Liver (tissue), 8 donors: ENCODE measurements at regions not wholly inside any gene's neighbourhood (a gene's known extent, or its start where the extent isn't known, plus 50 kb on each side); places are given as distances from the start of the nearest gene placed in this dataset.

Experiments used
- DNase-seq: peaks from one replicate; pipeline ENCODE4 v3.0.0-alpha.2; 2017; ENCODE audit warnings: low spot score
- H3K27ac ChIP-seq, 2 donors: one replicate each; pipeline ENCODE4 v1.7.0; 2013; ENCODE audit warnings: inconsistent platforms in 2 of 2, low read length in 2 of 2, control low read depth in 1 of 2, low read depth in 1 of 2, mild to moderate bottlenecking in 1 of 2
- H3K27me3 ChIP-seq, 4 donors: one replicate each; pipeline versions ENCODE4 v1.6.1 to v1.7.0; 2013; ENCODE audit warnings: low read length in 3 of 4, inconsistent platforms in 1 of 4, mild to moderate bottlenecking in 1 of 4, moderate library complexity in 1 of 4; ENCODE audit not compliant: control insufficient read depth in 4 of 4, insufficient read depth in 4 of 4
- H3K36me3 ChIP-seq, 4 donors: one replicate each; pipeline versions ENCODE4 v1.6.1 to v1.7.0; 2013; ENCODE audit warnings: low read length in 3 of 4, mild to moderate bottlenecking in 3 of 4, low read depth in 1 of 4, moderate library complexity in 1 of 4; ENCODE audit not compliant: control insufficient read depth in 4 of 4, insufficient read depth in 3 of 4
- H3K4me1 ChIP-seq, 4 donors: one replicate each; pipeline versions ENCODE4 v1.6.1 to v1.7.0; 2013; ENCODE audit warnings: low read length in 3 of 4, mild to moderate bottlenecking in 3 of 4, moderate library complexity in 1 of 4; ENCODE audit not compliant: control insufficient read depth in 4 of 4, insufficient read depth in 4 of 4
- H3K4me3 ChIP-seq, 3 donors: one replicate each; pipeline versions ENCODE4 v1.6.1 to v1.7.0; 2013; ENCODE audit warnings: low read length in 3 of 3, control low read depth in 1 of 3, low read depth in 1 of 3, mild to moderate bottlenecking in 1 of 3
- H3K9ac ChIP-seq, 2 donors: one replicate each; pipeline ENCODE4 v1.7.0; 2013; ENCODE audit warnings: low read length in 2 of 2, mild to moderate bottlenecking in 2 of 2, moderate library complexity in 2 of 2, control low read depth in 1 of 2, low read depth in 1 of 2
- H3K9me3 ChIP-seq, 4 donors: one replicate each; pipeline versions ENCODE4 v1.6.1 to v1.7.0; 2013; ENCODE audit warnings: low read length in 3 of 4; ENCODE audit not compliant: control insufficient read depth in 4 of 4
- ATF3 ChIP-seq: IDR thresholded peaks from 2 replicates; pipeline ENCODE4 v1.6.1; 2016; ENCODE audit warnings: antibody characterized with exemption
- CTCF ChIP-seq: fragments of 150-350 bp; IDR thresholded peaks from 2 replicates; pipeline ENCODE4 v1.5.1; 2017; ENCODE audit warnings: improper control_type of control experiment, low read depth, low read length; ENCODE audit not compliant: missing input control
- EGR1 ChIP-seq, 2 donors: IDR thresholded peaks; 2 replicates each; pipeline ENCODE4 v1.6.1; 2016 to 2018; ENCODE audit warnings: antibody characterized with exemption in 2 of 2, low read depth in 2 of 2
- FOXA1 ChIP-seq: IDR thresholded peaks from 2 replicates; pipeline ENCODE4 v1.6.1; 2016; ENCODE audit warnings: antibody characterized with exemption
- FOXA2 ChIP-seq: IDR thresholded peaks from 2 replicates; pipeline ENCODE4 v1.6.1; 2016; ENCODE audit warnings: antibody characterized with exemption
- GABPA ChIP-seq, 2 donors: IDR thresholded peaks in 1 of 2; conservative IDR thresholded peaks in 1 of 2; 2 replicates each; pipeline ENCODE4 v1.6.1; 2016; ENCODE audit warnings: antibody characterized with exemption in 2 of 2, mild to moderate bottlenecking in 1 of 2, moderate library complexity in 1 of 2
- HNF4A ChIP-seq, 2 donors: conservative IDR thresholded peaks; 2 replicates each; pipeline ENCODE4 v1.6.1; 2016; ENCODE audit warnings: antibody characterized with exemption in 2 of 2, mild to moderate bottlenecking in 2 of 2
- HNF4G ChIP-seq: IDR thresholded peaks from 2 replicates; pipeline ENCODE4 v1.6.1; 2016; ENCODE audit warnings: antibody characterized with exemption
- JUND ChIP-seq, 2 donors: IDR thresholded peaks; 2 replicates each; pipeline ENCODE4 v1.6.1; 2016; ENCODE audit warnings: antibody characterized with exemption in 2 of 2
- MAX ChIP-seq: IDR thresholded peaks from 2 replicates; pipeline ENCODE4 v1.6.1; 2016; ENCODE audit warnings: antibody characterized with exemption
- NR2F2 ChIP-seq: IDR thresholded peaks from 2 replicates; pipeline ENCODE4 v1.6.1; 2016; ENCODE audit warnings: antibody characterized with exemption
- RAD21 ChIP-seq, 2 donors: IDR thresholded peaks; 2 replicates each; pipeline ENCODE4 v1.6.1; 2016; ENCODE audit warnings: antibody characterized with exemption in 2 of 2, mild to moderate bottlenecking in 2 of 2
- REST ChIP-seq: IDR thresholded peaks from 2 replicates; pipeline ENCODE4 v1.6.1; 2016; ENCODE audit warnings: antibody characterized with exemption, mild to moderate bottlenecking
- RXRA ChIP-seq, 2 donors: IDR thresholded peaks; 2 replicates each; pipeline ENCODE4 v1.6.1; 2017 to 2018; ENCODE audit warnings: antibody characterized with exemption in 2 of 2, mild to moderate bottlenecking in 1 of 2
- SP1 ChIP-seq: IDR thresholded peaks from 2 replicates; pipeline ENCODE4 v1.6.1; 2018; ENCODE audit warnings: antibody characterized with exemption, mild to moderate bottlenecking
- TAF1 ChIP-seq: conservative IDR thresholded peaks from 2 replicates; pipeline ENCODE4 v1.6.1; 2016; ENCODE audit warnings: antibody characterized with exemption, mild to moderate bottlenecking
- YY1 ChIP-seq: IDR thresholded peaks from 2 replicates; pipeline ENCODE4 v1.6.1; 2016; ENCODE audit warnings: antibody characterized with exemption, mild to moderate bottlenecking
- ZBTB33 ChIP-seq: IDR thresholded peaks from 2 replicates; pipeline ENCODE4 v1.6.1; 2016; ENCODE audit warnings: antibody characterized with exemption
- WGBS: extraction: QIAGEN DNeasy Blood & Tissue Kit; methylation state at CpG from one replicate; pipeline ENCODE4 v1.1.7; 2013; 5-methylcytosine and 5-hydroxymethylcytosine counted together
- donor health status: healthy.
- donor health status: healthy.
- donor health status: healthy.
- donor health status: healthy.
- donor health status: healthy.

- WGBS = 84% methylated on average over 3 of the region's 3 CpGs
These were observed 314.9 kb downstream of the PMP22 start for GRCh38 chr17:14950216-14950615.

More at GRCh38 chr17:14950216-14950615, 314.9 kb downstream of the PMP22 start:
- Histone ChIP-seq H3K27ac (no peak overlapping the region), H3K9me3 (no peaks in the 10 kb centered on the region), H3K36me3 (no peaks in the 10 kb centered on the region), H3K4me3 (no peak overlapping the region), H3K4me1 (peaks cover 0 to 6% (median 3%) of the 10 kb centered on the region in 4 donors), H3K9ac (no peak overlapping the region), H3K27me3 (no peaks in the 10 kb centered on the region)
- TF ChIP-seq FOXA2 = no peak
- TF ChIP-seq NR2F2 = no peak
- no peak for TF ChIP-seq FOXA1
- no peak for TF ChIP-seq GABPA (IDR thresholded peaks at IDR 0.05 in 1 of 2, conservative IDR thresholded peaks at IDR 0.05 in 1 of 2)
- TF ChIP-seq SP1 = no peak
- no peak for TF ChIP-seq REST
- TF ChIP-seq RAD21 (IDR thresholded peaks at IDR 0.05) = no peak
- TF ChIP-seq ZBTB33 = no peak
- no peak for TF ChIP-seq MAX
- TF ChIP-seq TAF1 = no peak
- no peak for TF ChIP-seq JUND (IDR thresholded peaks at IDR 0.05)
- no peak for TF ChIP-seq ATF3
- no peak for TF ChIP-seq EGR1 (IDR thresholded peaks at IDR 0.05; ENCODE audit: low read depth in 2 of 2)
- TF ChIP-seq HNF4G = no peak
- no peak for TF ChIP-seq HNF4A (conservative IDR thresholded peaks at IDR 0.05)
- TF ChIP-seq RXRA (IDR thresholded peaks at IDR 0.05) = no peak
- no peak for TF ChIP-seq YY1
- no peak for TF ChIP-seq CTCF
- no peak for DNase-seq
